ENCODE measurements at regions not wholly inside any gene's neighbourhood (a gene's known extent, or its start where the extent isn't known, plus 50 kb on each side); places are given as distances from the start of the nearest gene placed in this dataset.
"Not testable (repeated sequence)": the region's sequence is repeated elsewhere in the genome, so short reads cannot be mapped to it uniquely, and the experiment has no call there.

GRCh38 chr15:92846741-92847140 lies 53.4 kb upstream of the CHD2 start:
- no peak for ATAC-seq
- Histone ChIP-seq H3K27me3 (ENCODE audit: control insufficient read depth, insufficient read depth) (no peaks in the 10 kb centered on the region), H3K4me1 (ENCODE audit: control insufficient read depth, insufficient read depth, low read length) (no peaks in the 10 kb centered on the region), H3K4me3 (ENCODE audit: low read length) (no peak overlapping the region), H3K27ac (ENCODE audit: low read length) (no peak overlapping the region), H3K9me3 (ENCODE audit: control insufficient read depth, low read length) (no peaks in the 10 kb centered on the region)
- 94% methylated on average over 1 of the region's 1 CpG for WGBS
- DNase-seq = no peak
- intact Hi-C loops (cut with DNase I) = no loop called here

GRCh38 chr15:92847841-92848240 lies 52.3 kb upstream of the CHD2 start:
- WGBS = 97% methylated on average over 5 of the region's 5 CpGs

GRCh38 chr15:92848464-92848851 lies 51.7 kb upstream of the CHD2 start:
- H3K4me1 ChIP-seq (ENCODE audit: control insufficient read depth, insufficient read depth, low read length) = no peaks in the 10 kb centered on the region
- H3K9me3 ChIP-seq (ENCODE audit: control insufficient read depth, low read length) = no peaks in the 10 kb centered on the region
- 94% methylated on average over 7 of the region's 7 CpGs for WGBS
- H3K27me3 ChIP-seq (ENCODE audit: control insufficient read depth, insufficient read depth) = no peaks in the 10 kb centered on the region
- intact Hi-C loops (cut with DNase I) = no loop called here
- ATAC-seq (no peak), DNase-seq (no peak)
- no peak overlapping the region for H3K4me3 ChIP-seq (ENCODE audit: low read length)
- H3K27ac ChIP-seq (ENCODE audit: low read length) = no peak overlapping the region

More at GRCh38 chr15:92847841-92848240, 52.3 kb upstream of the CHD2 start:
- H3K4me1 ChIP-seq (ENCODE audit: control insufficient read depth, insufficient read depth, low read length) = no peaks in the 10 kb centered on the region
- no peak overlapping the region for H3K4me3 ChIP-seq (ENCODE audit: low read length)
- DNase-seq (no peak), ATAC-seq (no peak)
- H3K9me3 ChIP-seq (ENCODE audit: control insufficient read depth, low read length) = no peaks in the 10 kb centered on the region
- intact Hi-C loops (cut with DNase I) = no loop called here
- H3K27ac ChIP-seq (ENCODE audit: low read length) = no peak overlapping the region
- no peaks in the 10 kb centered on the region for H3K27me3 ChIP-seq (ENCODE audit: control insufficient read depth, insufficient read depth)

GRCh38 chr15:92848852-92849598 lies 51.1 kb upstream of the CHD2 start:
- whole genome bisulfite sequencing = 70% methylated on average over 13 of the region's 13 CpGs
- intact Hi-C loops (cut with DNase I) = no loop called here
- no peak for DNase-seq
- no peak overlapping the region for H3K4me3 ChIP-seq (ENCODE audit: low read length)
- H3K27me3 ChIP-seq (ENCODE audit: control insufficient read depth, insufficient read depth) = no peaks in the 10 kb centered on the region
- ATAC-seq = peak in 1 of 2 donors; percentile 77
- no peak overlapping the region for H3K27ac ChIP-seq (ENCODE audit: low read length)
- no peaks in the 10 kb centered on the region for H3K9me3 ChIP-seq (ENCODE audit: control insufficient read depth, low read length)
- no peaks in the 10 kb centered on the region for H3K4me1 ChIP-seq (ENCODE audit: control insufficient read depth, insufficient read depth, low read length)

GRCh38 chr15:92850218-92850617 lies 49.9 kb upstream of the CHD2 start:
- DNase-seq; intact Hi-C loops (cut with DNase I); H3K4me3 ChIP-seq (ENCODE audit: low read length); H3K9me3 ChIP-seq (ENCODE audit: control insufficient read depth, low read length); ATAC-seq; H3K27ac ChIP-seq (ENCODE audit: low read length); H3K4me1 ChIP-seq (ENCODE audit: control insufficient read depth, insufficient read depth, low read length); H3K27me3 ChIP-seq (ENCODE audit: control insufficient read depth, insufficient read depth): not testable (repeated sequence)
- 93% methylated on average over 3 of the region's 3 CpGs for WGBS
